ENCODE measurements at regions not wholly inside any gene's neighbourhood (a gene's known extent, or its start where the extent isn't known, plus 50 kb on each side); places are given as distances from the start of the nearest gene placed in this dataset.

DNA sequence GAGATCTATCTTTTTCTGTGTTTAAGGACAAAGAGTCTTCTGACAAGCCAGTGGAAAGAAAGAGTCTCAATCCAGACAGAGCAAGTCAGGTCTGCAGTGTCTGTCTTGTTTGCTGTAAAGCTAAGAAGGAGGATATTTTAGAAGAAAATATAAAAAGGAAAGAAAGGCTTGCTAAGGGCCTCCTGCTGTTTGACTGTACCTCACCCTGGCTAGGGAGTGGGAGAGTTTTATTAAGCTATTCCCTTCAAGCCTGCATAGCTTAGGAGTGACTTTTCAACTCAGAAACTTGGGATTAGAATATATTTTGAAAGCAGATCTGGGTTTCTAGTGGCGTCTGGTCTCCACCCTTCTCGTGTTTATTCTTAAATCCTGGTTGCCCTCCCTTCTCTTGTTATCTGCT, 460.0 kb downstream of the COG6 start:
- TF ChIP-seq, protein P1, sequence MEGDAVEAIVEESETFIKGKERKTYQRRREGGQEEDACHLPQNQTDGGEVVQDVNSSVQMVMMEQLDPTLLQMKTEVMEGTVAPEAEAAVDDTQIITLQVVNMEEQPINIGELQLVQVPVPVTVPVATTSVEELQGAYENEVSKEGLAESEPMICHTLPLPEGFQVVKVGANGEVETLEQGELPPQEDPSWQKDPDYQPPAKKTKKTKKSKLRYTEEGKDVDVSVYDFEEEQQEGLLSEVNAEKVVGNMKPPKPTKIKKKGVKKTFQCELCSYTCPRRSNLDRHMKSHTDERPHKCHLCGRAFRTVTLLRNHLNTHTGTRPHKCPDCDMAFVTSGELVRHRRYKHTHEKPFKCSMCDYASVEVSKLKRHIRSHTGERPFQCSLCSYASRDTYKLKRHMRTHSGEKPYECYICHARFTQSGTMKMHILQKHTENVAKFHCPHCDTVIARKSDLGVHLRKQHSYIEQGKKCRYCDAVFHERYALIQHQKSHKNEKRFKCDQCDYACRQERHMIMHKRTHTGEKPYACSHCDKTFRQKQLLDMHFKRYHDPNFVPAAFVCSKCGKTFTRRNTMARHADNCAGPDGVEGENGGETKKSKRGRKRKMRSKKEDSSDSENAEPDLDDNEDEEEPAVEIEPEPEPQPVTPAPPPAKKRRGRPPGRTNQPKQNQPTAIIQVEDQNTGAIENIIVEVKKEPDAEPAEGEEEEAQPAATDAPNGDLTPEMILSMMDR (conservative IDR thresholded peaks at IDR 0.05; ENCODE audit: low read length): no peak
- TF ChIP-seq EZH2phosphoT487 (IDR thresholded peaks at IDR 0.05; ENCODE audit: borderline replicate concordance, low read depth, low read length): no peak
